GM18517 (cell line): ENCODE measurements at regions not wholly inside any gene's neighbourhood (a gene's known extent, or its start where the extent isn't known, plus 50 kb on each side); places are given as distances from the start of the nearest gene placed in this dataset.

Experiments
- ATAC-seq: cut with Tn5 transposase; IDR thresholded peaks from one replicate; pipeline ENCODE4 v1.9.1; 2021; ENCODE audit warnings: mild to moderate bottlenecking, moderate library complexity; ENCODE audit not compliant: unreplicated experiment

DNA sequence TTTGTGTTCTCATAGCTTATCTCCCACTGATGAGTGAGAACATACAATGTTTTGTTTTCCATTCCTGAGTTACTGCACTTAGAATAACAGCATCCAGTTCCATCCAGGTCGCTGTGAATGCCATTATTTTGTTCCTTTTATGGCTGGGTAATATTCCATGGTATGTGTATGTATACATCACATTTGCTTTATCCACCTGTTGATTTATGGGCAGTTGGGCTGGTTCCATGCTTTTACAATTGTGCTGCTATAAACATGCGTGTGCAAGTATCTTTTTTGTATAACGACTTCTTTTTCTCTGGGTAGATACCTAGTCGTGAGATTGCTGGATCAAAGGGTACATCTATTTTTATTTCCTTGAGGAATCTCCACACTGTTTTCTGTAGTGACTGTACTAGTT lies 74.8 kb downstream of the ZNF280B start:
- no peak for ATAC-seq
